ENCODE measurements at regions not wholly inside any gene's neighbourhood (a gene's known extent, or its start where the extent isn't known, plus 50 kb on each side); places are given as distances from the start of the nearest gene placed in this dataset.
"Not testable (repeated sequence)": the region's sequence is repeated elsewhere in the genome, so short reads cannot be mapped to it uniquely, and the experiment has no call there.

DNA sequence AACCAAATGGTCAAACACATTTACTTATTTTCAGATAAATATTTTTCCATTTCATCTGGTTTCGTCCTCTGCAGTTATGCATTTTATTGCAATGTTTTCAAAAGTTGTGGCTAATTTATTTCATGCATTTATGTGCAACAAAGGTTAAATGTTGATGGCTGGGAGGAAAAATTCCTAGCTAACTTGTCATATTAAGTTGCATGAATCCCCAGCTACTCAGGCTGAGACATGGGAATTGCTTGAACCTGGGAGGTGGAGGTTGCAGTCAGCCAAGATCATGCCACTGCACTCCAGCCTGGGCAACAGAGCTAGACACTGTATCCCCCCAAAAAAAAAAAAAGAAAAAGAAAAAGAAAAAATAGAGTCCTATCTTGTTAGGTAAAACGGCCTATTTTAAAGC lies 1862.4 kb upstream of the RAG2 start:
- DNase-seq = no peak

DNA sequence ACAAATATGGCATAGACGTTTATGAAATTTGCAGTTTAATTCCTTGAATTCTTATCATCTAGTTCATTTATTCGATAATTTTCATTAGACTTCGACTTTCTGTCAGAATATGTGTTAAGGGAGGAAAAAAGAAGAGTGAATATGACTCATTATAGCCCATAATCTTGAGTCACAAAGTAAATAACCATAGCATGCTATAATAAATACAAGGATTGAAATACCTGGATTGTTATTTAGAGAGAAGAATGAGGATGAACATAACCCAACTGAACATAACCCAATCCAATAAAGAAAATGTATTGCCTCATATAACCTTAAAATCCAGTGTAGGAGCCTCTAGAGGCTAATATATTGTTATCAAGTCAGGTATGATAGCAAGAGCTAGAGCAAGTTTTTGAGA lies 1858.3 kb upstream of the RAG2 start:
- DNase-seq = no peak

DNA sequence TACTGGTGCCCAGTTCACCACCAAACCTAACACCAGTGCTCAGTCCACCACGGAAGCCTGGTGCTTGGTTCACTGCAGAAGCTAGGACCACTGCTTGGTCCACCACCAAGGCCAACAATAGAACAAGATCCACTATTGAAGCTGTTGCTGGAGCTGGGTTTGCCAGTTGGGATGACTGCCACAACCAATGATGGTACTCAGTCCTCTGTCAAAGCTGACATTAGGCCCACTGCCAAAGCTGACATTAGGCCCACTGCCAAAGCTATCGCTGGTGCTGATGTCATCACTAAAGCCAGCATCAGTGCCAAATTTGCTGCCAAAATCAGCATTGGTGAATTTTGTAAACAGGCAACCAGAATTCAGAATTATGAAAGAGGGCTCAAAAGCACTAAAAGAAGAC lies 1850.2 kb upstream of the RAG2 start:
- peak in 1 of 58 donors; percentile 14 for DNase-seq

DNA sequence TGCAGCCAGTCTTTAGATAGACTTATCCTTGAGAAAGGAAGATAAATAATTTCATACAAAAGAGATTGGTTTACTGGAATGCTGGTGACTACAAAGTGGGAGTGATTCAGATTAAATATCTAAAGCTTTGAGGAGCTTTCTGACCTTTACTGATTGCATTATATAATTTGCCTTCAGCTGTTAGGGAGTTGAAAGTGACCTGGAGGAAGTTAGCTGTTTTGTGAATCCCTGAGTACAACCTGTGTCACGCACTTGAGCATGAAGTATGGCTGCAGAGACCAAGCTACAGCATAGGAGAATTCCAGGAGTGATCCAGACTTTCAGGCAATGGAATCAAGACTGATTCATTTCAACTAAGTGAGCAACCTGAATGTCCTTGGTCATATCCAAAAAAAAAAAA lies 1848.3 kb upstream of the RAG2 start:
- DNase-seq = no peak

DNA sequence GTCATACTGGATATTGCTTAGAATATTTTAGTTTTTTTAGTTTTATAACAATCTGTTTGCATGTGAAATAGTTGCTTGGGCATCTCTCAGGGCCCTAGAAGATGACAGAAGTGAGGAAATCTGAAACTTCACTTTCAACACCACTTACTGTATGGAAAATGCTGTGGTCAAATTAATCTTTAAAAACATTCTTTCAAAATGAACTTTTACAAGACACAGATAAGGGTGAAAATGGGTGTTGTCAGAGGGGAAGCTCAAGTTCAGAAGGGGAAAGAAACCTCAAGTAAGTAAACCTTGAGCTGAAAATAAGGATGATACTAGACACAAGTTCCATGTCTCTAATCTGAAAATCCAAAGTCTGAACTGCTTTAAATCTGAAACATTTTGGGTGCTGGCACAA lies 1840.1 kb upstream of the RAG2 start:
- DNase-seq = no peak

DNA sequence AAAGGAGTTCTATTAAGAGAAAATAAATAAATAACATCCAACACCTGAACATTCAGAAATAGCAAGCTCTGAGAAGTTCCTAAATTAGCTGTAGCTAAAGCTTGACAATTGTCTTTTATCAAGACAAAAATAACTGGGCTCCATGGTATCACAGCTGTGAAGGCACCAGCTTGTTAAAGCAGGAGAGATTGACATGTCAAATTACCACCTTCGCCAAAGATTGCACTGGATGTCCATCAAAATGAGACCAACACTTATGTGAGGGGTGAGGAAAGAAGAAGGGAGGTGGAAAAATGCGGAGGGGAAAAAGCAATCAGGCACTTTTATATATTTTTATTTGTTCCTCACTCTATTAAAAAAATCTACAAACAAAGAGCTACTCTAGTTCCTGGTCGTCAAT lies 1827.5 kb upstream of the RAG2 start:
- no peak for DNase-seq

DNA sequence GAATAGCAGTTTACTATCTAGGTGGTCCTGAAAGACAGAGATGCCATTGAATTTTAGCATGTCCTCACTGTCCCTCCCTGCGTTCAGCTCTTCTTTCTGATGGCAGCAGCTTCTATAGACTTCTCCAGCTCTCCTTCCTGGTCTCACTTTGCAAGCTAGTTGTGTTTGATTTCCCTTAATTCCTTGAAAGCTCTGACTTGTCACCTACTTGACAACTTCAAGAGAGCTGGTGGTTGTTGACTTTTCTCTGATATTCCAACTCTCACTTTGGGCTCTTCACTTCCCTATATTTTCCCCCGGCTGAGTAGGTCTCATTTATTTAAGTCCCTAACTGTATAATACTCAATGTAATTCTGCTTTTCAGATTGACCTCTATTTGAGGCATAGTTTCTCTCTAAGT lies 1825.0 kb upstream of the RAG2 start:
- no peak for DNase-seq

DNA sequence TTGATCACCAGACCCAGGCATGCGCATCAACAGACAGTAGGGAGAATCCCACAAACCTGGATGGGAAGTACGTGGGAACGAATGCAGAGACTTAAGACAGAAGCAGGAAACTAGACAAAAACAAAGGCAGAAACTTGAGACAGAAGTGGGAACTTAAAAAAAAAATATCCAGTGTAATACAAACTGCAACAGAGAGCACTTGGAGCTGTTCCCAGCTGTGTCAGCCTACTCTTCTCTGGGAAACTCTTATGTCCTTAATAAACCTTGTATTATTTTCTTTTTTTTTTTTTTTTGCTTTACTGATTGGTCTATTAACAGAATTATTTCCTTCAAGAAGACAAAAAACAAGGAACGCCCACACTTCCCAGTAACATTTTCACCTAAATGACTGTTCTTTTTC lies 1818.1 kb upstream of the RAG2 start:
- no peak for DNase-seq

DNA sequence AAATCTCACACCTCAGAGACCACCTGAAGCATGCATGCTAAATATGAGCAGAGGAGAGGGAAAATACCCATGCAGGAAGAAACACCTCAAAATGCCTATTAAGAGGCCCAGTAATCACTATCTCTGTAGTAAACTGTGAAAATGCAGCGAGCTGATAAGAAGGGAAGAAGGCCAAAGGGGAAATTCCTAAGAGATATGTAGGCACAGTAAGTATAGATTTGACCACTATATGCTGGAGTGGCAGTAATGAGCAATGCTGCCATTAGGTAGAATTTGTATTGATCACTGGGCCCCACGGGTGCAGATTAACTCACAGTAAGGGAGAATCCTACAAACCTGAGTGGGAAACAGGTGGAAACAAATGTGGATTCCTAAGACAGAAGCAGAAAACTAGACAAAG lies 1813.1 kb upstream of the RAG2 start:
- DNase-seq = no peak

DNA sequence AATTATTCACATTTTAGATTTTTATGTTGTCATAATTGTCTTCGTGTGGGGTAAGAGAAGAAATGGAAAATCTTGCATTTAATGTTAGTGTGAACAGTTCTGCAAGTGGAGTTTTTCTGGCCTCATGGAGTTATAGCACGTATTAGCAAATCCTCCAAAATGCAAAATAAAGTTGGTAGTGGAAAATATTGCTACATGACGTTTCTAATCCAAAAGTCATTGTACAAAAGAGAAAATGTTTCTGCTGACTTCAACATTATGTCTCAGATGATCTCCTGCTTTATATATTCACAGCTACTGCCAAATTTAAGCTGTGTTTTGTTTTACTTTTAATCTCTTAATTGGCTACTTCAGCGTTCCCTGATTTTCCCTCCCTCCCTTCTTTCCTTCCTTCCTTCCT lies 1804.0 kb upstream of the RAG2 start:
- DNase-seq = no peak

DNA sequence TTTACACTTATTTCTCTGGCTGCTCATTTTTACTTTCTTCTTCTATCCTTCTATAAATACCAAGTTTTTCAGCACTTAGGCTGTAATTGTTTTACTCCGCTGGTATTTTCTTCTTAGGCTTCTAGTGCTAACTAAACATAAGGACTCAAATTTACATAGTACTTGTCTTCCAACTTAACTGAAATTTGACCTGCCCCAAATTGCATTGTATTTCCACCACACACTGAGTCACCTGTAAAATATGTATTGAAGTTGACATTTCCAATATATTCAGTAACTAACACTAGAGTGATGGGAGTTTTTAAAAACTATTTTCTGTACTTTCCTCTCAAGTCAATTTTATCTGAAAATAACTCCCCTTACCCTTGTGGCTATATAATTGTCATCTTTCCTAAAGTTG lies 1794.1 kb upstream of the RAG2 start:
- no peak for DNase-seq

DNA sequence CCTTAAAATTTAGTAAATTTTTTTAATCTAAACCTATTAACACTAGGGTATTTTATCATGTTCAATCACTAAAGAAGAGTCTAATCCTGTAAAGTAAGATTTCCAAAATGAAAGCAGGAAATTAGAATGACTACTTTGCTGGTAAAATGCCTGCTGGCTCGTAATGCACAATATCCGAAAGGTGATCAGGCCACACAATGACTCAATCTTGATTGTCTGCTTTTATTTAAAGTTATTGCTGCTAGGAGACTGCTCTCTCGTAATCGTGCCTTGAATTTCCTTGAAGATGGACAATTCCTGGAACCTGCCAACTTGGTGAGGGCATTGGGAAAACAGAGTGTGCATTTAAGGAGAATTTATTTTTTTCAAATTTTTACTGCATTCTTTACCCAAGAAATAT lies 1786.5 kb upstream of the RAG2 start:
- no peak for DNase-seq

DNA sequence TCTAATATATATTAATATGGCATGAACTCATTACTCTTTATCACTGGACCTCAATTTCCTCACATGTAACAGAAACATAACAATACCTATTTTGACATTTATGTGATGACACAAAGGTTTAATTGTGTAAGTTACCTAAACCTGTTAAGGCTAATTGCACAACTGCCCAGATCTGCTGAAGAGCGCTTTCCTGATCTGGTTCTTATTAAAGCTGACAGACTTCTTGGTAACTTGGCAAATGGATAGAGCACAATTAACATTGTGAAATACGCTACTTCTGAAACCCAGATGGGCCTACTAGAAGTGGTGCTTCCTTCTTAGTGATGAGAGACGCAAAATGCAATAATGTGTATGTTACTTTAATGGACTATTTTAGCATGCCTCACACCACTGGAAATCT lies 1767.2 kb upstream of the RAG2 start:
- DNase-seq = no peak

DNA sequence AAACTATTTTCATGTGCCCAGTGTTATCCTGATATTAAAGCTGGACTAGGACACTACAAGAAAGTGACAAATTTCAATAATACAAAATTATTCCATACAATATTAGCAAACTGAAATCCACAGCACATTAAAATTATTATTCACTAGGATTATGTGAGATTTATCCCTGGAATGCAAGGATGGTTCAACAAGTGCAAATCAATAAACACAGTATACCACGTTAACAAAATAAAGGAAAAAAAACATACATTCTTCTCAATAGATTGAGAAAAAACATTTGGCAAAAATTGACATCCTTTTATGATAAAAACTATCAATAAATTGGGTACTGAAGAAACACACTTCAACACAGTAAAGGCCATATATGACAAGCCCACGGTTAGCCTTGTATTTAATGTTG lies 1758.2 kb upstream of the RAG2 start:
- DNase-seq = no peak

DNA sequence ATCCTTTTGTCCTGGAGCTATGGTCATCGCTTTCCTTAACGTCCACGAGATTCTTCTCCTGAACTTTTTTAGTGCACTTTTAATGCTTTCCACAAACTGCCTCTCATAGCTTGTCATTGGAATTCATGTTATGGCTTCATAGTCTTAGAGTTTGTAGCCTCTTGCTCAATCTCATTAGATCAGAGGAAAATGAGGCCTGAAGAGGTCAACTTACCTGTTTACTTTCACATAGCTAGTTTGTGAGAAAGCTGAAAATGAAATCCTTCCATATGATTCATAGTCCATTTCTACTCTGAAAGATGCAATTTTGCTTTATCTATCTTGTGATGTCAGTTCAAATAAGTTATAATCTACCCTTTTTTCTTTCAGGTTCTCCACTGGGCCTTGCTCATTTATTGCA lies 1747.2 kb upstream of the RAG2 start:
- DNase-seq = no peak

DNA sequence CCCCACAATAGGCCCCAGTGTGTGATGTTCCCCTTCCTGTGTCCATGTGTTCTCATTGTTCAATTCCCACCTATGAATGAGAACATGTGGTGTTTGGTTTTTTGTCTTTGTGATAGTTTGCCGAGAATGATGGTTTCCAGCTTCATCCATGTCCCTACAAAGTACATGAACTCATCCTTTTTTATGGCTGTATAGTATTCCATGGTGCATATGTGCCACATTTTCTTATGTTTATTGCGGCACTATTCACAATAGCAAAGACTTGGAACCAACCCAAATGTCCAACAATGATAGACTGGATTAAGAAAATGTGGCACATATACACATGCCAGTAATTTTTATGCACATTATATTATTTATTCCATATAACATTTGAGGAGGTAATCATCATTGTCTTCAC lies 1743.6 kb upstream of the RAG2 start:
- not testable (repeated sequence) for DNase-seq

DNA sequence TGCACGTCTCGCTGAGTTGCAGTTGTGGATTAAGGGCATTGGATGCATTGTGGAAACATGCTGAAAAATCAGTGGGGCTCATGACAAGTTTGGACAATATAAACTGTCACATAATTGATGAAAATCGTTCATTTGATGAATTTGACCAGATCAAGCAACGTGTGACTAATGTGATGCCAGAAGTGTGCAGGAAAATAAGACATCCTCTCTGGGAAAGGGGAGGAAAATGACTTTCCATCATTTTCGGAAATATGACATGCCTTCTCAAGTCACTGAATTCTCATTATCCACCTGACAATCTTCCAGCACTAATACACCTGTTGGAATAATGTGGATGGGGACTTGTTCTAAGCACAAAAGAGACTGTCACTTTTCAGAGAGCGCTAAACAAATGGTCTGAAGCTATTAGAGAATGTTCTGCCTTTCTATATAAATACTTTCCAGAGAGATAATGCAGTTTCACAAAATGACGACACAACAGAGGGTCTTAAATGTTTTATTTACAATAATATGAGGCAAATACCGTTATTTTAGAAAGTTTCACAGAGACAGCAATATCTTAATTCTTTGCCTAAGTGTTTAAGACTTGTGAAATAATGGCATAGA lies 1741.9 kb upstream of the RAG2 start:
- DNase-seq = no peak

DNA sequence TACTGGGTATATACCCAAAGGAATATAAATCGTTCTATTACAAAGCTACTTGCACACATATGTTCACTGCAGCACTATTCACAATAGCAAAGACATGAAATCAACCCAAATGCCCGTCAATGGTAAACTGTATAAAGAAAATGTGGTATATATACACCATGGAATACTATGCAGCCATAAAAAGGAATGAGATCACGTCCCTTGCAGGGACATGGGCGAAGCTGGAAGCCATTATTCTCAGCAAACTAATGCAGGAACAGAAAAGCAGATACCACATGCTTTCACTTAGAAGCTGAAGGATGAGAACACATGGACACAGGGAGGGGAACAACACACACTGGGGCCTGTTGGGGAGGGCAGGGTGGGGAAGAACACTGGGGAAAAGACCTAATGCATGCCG lies 1740.0 kb upstream of the RAG2 start:
- not testable (repeated sequence) for DNase-seq

DNA sequence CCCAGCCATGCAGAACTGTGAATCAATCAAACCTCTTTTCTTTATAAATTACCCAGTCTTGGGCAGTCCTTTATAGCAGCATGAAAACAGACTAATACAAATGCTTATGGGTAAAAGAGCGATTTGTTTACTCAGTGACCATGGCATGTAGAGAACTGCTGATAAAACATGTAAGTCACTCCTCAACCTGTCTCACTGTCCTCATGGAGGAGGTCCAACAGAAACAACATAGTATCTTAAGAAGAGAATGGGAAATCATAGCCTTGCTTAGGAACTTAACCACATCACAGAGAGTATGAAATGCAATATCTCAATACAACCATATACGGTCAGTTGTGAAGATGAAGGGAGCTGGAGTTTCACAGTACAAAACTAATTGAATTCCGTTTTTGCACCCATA lies 1734.0 kb upstream of the RAG2 start:
- DNase-seq = no peak

DNA sequence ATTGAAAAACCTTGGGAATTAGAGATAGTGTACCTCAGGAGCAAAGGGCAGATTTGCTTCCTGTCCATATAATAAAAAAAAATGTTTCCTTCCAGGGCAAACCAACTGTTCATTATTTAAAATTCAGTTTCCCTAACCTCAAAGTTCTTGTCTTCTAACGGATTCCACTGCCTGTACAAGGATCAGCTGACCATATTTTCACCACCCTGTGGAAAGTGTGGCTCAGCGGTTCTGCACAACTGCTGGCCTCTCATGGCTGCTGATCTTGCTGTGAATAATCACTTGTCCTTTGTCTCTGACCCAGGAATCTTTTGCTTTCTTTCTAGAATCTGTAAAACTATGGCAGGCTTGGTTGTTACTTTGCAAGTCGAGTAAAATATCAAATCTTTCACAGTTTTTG lies 1732.5 kb upstream of the RAG2 start:
- no peak for DNase-seq

DNA sequence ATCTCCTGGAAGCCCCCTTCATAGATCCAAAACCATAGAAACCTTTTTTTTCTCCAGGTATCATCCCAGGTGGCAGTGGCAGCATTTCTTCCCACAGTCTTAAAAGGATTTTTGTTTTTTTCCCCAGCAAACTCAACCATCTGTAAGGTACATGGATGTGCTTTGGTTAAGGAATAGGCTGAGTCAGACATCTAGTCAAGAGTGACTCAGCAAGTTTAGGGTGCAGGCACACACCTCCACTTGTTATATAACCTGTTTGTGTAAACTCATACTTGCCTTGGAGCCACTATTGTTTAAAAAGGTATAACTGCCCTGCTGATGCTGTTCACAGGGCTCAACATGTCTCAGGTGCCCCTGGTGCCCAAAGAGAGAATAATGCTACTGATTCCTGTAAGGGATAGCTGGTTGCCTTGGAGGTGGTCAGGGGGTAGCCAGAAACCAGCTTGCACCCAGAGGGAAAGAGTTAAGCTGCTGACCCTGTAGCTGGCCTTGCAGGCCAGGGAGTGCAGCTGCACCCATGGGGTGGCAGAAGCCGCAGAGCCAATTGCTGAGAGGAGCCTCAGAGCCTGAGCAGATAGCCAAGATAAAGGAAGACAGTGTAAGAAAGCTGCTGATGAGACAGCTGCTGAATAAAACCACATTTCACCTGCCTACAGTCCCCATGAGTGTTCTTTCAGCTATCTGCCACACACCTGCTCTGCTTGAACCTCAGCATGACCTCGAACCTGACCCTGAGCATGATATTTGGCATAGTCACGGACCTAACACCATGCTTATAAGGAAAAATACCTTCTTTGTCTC lies 1726.1 kb upstream of the RAG2 start:
- no peak for DNase-seq

DNA sequence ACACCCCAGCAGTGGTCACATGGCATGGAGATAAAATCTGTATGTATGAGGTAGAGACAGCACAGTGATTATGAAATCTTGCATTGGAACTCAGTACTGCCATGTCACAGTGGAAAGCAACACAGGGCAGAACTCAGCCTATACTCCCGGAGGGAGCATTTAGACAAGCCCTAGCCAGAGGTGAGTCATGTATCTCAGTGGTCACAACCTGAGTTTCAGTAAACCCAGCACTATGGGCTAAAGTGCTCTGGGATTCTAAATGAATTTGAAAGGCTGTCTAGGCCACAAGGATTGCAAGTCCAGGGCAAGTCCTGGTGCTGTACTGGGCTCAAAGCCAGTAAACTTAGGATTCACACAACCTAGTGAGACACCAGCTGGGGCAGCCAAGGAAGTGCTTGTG lies 1717.1 kb upstream of the RAG2 start:
- DNase-seq = no peak

DNA sequence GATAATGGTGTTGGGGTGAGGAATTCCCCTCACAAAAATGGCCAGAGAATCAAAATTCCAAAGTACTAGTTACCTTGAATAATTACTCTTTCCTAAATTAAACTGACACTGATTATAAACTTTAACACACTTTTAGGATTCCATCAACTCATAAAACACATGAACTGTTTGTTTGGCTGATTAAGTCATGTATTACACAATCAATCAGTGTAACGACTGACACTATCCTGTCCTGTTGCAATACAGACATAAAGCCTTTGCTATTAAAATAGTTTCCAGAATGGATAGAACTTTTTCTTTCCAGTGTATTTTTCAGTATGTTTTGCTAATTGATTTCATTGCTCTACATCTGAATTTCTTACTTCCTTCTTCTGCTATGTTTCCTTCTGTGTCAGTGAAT lies 1709.4 kb upstream of the RAG2 start:
- no peak for DNase-seq

DNA sequence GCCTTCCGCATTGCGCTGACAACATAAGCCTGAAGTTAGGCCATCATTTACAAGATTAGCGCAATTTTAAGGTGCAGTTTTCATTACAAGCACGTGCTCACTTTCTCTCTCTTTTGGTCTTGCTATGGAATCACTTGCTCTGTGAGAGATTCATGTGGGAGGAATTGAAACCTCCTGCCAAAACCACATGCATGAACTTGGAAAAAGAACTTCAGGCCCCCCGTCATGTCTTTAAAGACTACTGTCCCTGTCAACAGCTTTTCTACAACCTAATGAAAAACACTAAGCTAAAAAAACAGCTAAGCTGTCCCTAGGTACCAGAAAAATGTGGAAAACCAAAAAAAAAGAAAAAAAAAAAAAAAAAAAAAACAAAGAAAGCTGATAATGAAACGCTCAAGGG lies 1707.6 kb upstream of the RAG2 start:
- DNase-seq = no peak

Data from anterior cingulate cortex (tissue), 58 donors.